ENCODE measurements at regions not wholly inside any gene's neighbourhood (a gene's known extent, or its start where the extent isn't known, plus 50 kb on each side); places are given as distances from the start of the nearest gene placed in this dataset.
"Not testable (repeated sequence)": the region's sequence is repeated elsewhere in the genome, so short reads cannot be mapped to it uniquely, and the experiment has no call there.

- H3K4me1 ChIP-seq (ENCODE audit: control extremely low read depth in 1 of 4, control insufficient read depth in 4 of 4, insufficient read depth in 4 of 4, low read length in 3 of 4): peaks cover 0 to 2% (median 0%) of the 10 kb centered on the region in 4 experiments
- ChIA-PET POLR2A (no interaction called here), CTCF (interaction anchor here (1.2 to 1.6 kb wide), 3 partner anchors 8 to 80 kb away, joined by 3 to 5 read pairs (median 4); partner anchors contain the start of gene NIPBL)
- peaks cover 0 to 1% (median 0%) of the 10 kb centered on the region in 5 experiments for H3K27me3 ChIP-seq (replicated peaks in 2 of 5; ENCODE audit: control insufficient read depth in 4 of 5, insufficient read depth in 5 of 5, low read length in 4 of 5)
- H3K4me3 ChIP-seq (ENCODE audit: control insufficient read depth in 1 of 7, extremely low read depth in 1 of 7, insufficient read depth in 4 of 7, low read depth in 2 of 7, low read length in 6 of 7): no peak overlapping the region
- no peaks in the 10 kb centered on the region for H3K36me3 ChIP-seq (ENCODE audit: control insufficient read depth in 4 of 4, insufficient read depth in 4 of 4, low read length in 3 of 4)
- DNase-seq: no peak
- 67% methylated on average over 3 of the region's 3 CpGs for WGBS (ENCODE audit: insufficient coverage)
- no peak overlapping the region for H3K27ac ChIP-seq (ENCODE audit: insufficient read depth in 1 of 2, low read depth in 1 of 2, low read length in 2 of 2, poor library complexity in 1 of 2, severe bottlenecking in 2 of 2)
- no peaks in the 10 kb centered on the region for H3K9me3 ChIP-seq (ENCODE audit: control extremely low read depth in 1 of 5, control insufficient read depth in 4 of 5, insufficient read depth in 2 of 5, low read depth in 1 of 5, low read length in 4 of 5)
These were observed 80.4 kb upstream of the NIPBL start for GRCh38 chr5:36796155-36796554.

- H3K36me3 ChIP-seq (ENCODE audit: control insufficient read depth in 4 of 4, insufficient read depth in 4 of 4, low read length in 3 of 4): no peaks in the 10 kb centered on the region
These were observed 75.0 kb upstream of the NIPBL start for GRCh38 chr5:36801523-36801922.

GRCh38 chr5:36802187-36802586 lies 74.4 kb upstream of the NIPBL start:
- CTCF ChIA-PET: no interaction called here
- Histone ChIP-seq H3K4me3 (ENCODE audit: control insufficient read depth in 1 of 7, extremely low read depth in 1 of 7, insufficient read depth in 4 of 7, low read depth in 2 of 7, low read length in 6 of 7) (no peak overlapping the region), H3K27me3 (replicated peaks in 2 of 5; ENCODE audit: control insufficient read depth in 4 of 5, insufficient read depth in 5 of 5, low read length in 4 of 5) (peaks cover 0 to 1% (median 0%) of the 10 kb centered on the region in 5 experiments), H3K27ac (ENCODE audit: insufficient read depth in 1 of 2, low read depth in 1 of 2, low read length in 2 of 2, poor library complexity in 1 of 2, severe bottlenecking in 2 of 2) (no peak overlapping the region), H3K9me3 (ENCODE audit: control extremely low read depth in 1 of 5, control insufficient read depth in 4 of 5, insufficient read depth in 2 of 5, low read depth in 1 of 5, low read length in 4 of 5) (no peaks in the 10 kb centered on the region), H3K36me3 (ENCODE audit: control insufficient read depth in 4 of 4, insufficient read depth in 4 of 4, low read length in 3 of 4) (no peaks in the 10 kb centered on the region), H3K4me1 (ENCODE audit: control extremely low read depth in 1 of 4, control insufficient read depth in 4 of 4, insufficient read depth in 4 of 4, low read length in 3 of 4) (no peaks in the 10 kb centered on the region)
- POLR2A ChIA-PET: no interaction called here
- WGBS (ENCODE audit: insufficient coverage): 89% methylated on average over 2 of the region's 5 CpGs
- no peak for DNase-seq

More at GRCh38 chr5:36801523-36801922, 75.0 kb upstream of the NIPBL start:
- ChIA-PET CTCF (no interaction called here), POLR2A (no interaction called here)
- no peak overlapping the region for H3K4me3 ChIP-seq (ENCODE audit: control insufficient read depth in 1 of 7, extremely low read depth in 1 of 7, insufficient read depth in 4 of 7, low read depth in 2 of 7, low read length in 6 of 7)
- H3K9me3 ChIP-seq (ENCODE audit: control extremely low read depth in 1 of 5, control insufficient read depth in 4 of 5, insufficient read depth in 2 of 5, low read depth in 1 of 5, low read length in 4 of 5): no peaks in the 10 kb centered on the region
- DNase-seq: no peak
- H3K4me1 ChIP-seq (ENCODE audit: control extremely low read depth in 1 of 4, control insufficient read depth in 4 of 4, insufficient read depth in 4 of 4, low read length in 3 of 4): no peaks in the 10 kb centered on the region
- peaks cover 0 to 1% (median 0%) of the 10 kb centered on the region in 5 experiments for H3K27me3 ChIP-seq (replicated peaks in 2 of 5; ENCODE audit: control insufficient read depth in 4 of 5, insufficient read depth in 5 of 5, low read length in 4 of 5)
- H3K27ac ChIP-seq (ENCODE audit: insufficient read depth in 1 of 2, low read depth in 1 of 2, low read length in 2 of 2, poor library complexity in 1 of 2, severe bottlenecking in 2 of 2): no peak overlapping the region

DNA sequence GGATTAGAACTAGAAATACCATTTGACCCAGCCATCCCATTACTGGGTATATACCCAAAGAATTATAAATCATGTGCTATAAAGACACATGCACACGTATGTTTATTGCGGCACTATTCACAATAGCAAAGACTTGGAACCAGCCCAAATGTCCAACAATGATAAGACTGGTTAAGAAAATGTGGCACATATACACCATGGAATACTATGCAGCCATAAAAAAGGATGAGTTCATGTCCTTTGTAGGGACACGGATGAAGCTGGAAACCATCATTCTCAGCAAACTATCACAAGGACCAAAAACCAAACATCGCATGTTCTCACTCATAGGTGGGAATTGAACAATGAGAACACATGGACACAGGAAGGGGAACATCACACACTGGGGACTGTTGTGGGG lies 63.3 kb upstream of the NIPBL start:
- H3K27ac ChIP-seq (ENCODE audit: insufficient read depth in 1 of 2, low read depth in 1 of 2, low read length in 2 of 2, poor library complexity in 1 of 2, severe bottlenecking in 2 of 2); DNase-seq; H3K9me3 ChIP-seq (ENCODE audit: control extremely low read depth in 1 of 5, control insufficient read depth in 4 of 5, insufficient read depth in 2 of 5, low read depth in 1 of 5, low read length in 4 of 5); H3K4me3 ChIP-seq (ENCODE audit: control insufficient read depth in 1 of 7, extremely low read depth in 1 of 7, insufficient read depth in 4 of 7, low read depth in 2 of 7, low read length in 6 of 7); H3K27me3 ChIP-seq (replicated peaks in 2 of 5; ENCODE audit: control insufficient read depth in 4 of 5, insufficient read depth in 5 of 5, low read length in 4 of 5); H3K4me1 ChIP-seq (ENCODE audit: control extremely low read depth in 1 of 4, control insufficient read depth in 4 of 4, insufficient read depth in 4 of 4, low read length in 3 of 4); POLR2A ChIA-PET; CTCF ChIA-PET; H3K36me3 ChIP-seq (ENCODE audit: control insufficient read depth in 4 of 4, insufficient read depth in 4 of 4, low read length in 3 of 4): not testable (repeated sequence)
- no CpG with 5 or more reads among the region's 4 CpGs for WGBS (ENCODE audit: insufficient coverage)

DNA sequence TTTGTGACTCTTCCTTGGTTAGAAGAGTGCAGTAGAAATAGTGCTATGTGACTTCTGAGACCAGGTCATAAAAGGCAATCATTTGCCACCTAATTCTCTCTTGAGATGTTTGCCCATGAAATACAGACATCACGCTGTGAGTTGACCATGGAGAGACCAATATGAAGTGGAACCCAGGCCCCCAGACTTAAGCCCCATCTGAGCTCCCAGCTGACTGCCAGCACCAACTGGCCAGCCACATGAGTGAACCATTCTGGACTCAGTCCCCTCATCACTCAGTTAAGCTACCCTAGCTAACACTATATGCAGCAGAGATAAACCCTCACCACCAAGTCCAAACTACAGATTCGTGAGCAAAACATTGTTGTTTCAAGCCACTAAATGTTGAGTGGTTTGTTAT lies 60.7 kb upstream of the NIPBL start:
- H3K27me3 ChIP-seq (replicated peaks in 2 of 5; ENCODE audit: control insufficient read depth in 4 of 5, insufficient read depth in 5 of 5, low read length in 4 of 5): no peaks in the 10 kb centered on the region
- POLR2A ChIA-PET: no interaction called here
- H3K27ac ChIP-seq (ENCODE audit: insufficient read depth in 1 of 2, low read depth in 1 of 2, low read length in 2 of 2, poor library complexity in 1 of 2, severe bottlenecking in 2 of 2): no peak overlapping the region
- CTCF ChIA-PET: no interaction called here
- H3K9me3 ChIP-seq (ENCODE audit: control extremely low read depth in 1 of 5, control insufficient read depth in 4 of 5, insufficient read depth in 2 of 5, low read depth in 1 of 5, low read length in 4 of 5): no peaks in the 10 kb centered on the region
- DNase-seq: no peak
- 100% methylated on average over 1 of the region's 2 CpGs for WGBS (ENCODE audit: insufficient coverage)
- H3K36me3 ChIP-seq (ENCODE audit: control insufficient read depth in 4 of 4, insufficient read depth in 4 of 4, low read length in 3 of 4): no peaks in the 10 kb centered on the region
- H3K4me3 ChIP-seq (ENCODE audit: control insufficient read depth in 1 of 7, extremely low read depth in 1 of 7, insufficient read depth in 4 of 7, low read depth in 2 of 7, low read length in 6 of 7): no peak overlapping the region
- H3K4me1 ChIP-seq (ENCODE audit: control extremely low read depth in 1 of 4, control insufficient read depth in 4 of 4, insufficient read depth in 4 of 4, low read length in 3 of 4): no peaks in the 10 kb centered on the region

DNA sequence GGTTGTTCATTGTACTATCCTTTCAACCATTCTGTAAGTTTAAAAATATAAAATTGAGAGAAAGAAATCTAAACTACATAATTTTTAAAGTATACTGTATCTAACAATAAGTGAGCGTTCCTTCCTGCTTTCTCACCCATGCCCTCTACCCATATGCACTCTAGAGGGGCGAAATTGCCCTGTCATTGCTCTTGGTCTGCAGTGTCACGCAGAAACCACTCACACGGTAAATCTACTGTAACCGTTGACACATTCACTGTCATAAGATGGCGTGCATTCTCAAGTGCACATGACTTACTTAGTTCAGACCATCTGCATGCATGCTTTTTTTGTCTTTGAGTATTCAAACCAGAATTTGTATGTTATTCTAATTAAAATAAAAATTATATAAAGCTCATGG lies 55.7 kb upstream of the NIPBL start:
- Histone ChIP-seq H3K27ac (ENCODE audit: insufficient read depth in 1 of 2, low read depth in 1 of 2, low read length in 2 of 2, poor library complexity in 1 of 2, severe bottlenecking in 2 of 2) (peak overlapping the region in 1 of 2 experiments; percentile 25), H3K4me3 (ENCODE audit: control insufficient read depth in 1 of 7, extremely low read depth in 1 of 7, insufficient read depth in 4 of 7, low read depth in 2 of 7, low read length in 6 of 7) (no peak overlapping the region), H3K36me3 (ENCODE audit: control insufficient read depth in 4 of 4, insufficient read depth in 4 of 4, low read length in 3 of 4) (no peaks in the 10 kb centered on the region), H3K27me3 (replicated peaks in 2 of 5; ENCODE audit: control insufficient read depth in 4 of 5, insufficient read depth in 5 of 5, low read length in 4 of 5) (no peaks in the 10 kb centered on the region), H3K9me3 (ENCODE audit: control extremely low read depth in 1 of 5, control insufficient read depth in 4 of 5, insufficient read depth in 2 of 5, low read depth in 1 of 5, low read length in 4 of 5) (no peaks in the 10 kb centered on the region), H3K4me1 (ENCODE audit: control extremely low read depth in 1 of 4, control insufficient read depth in 4 of 4, insufficient read depth in 4 of 4, low read length in 3 of 4) (no peaks in the 10 kb centered on the region)
- CTCF ChIA-PET: no interaction called here
- peak; percentile 69 to 93 (median 85) for DNase-seq
- POLR2A ChIA-PET: no interaction called here
- WGBS (ENCODE audit: insufficient coverage): 70% methylated on average over 2 of the region's 6 CpGs

GRCh38 chr5:36826694-36827093 lies 49.9 kb upstream of the NIPBL start:
- H3K27ac ChIP-seq (ENCODE audit: insufficient read depth in 1 of 2, low read depth in 1 of 2, low read length in 2 of 2, poor library complexity in 1 of 2, severe bottlenecking in 2 of 2): no peak overlapping the region
- WGBS (ENCODE audit: insufficient coverage): 97% methylated on average over 2 of the region's 2 CpGs
- no peaks in the 10 kb centered on the region for H3K36me3 ChIP-seq (ENCODE audit: control insufficient read depth in 4 of 4, insufficient read depth in 4 of 4, low read length in 3 of 4)
- no peaks in the 10 kb centered on the region for H3K4me1 ChIP-seq (ENCODE audit: control extremely low read depth in 1 of 4, control insufficient read depth in 4 of 4, insufficient read depth in 4 of 4, low read length in 3 of 4)
- ChIA-PET POLR2A (no interaction called here), CTCF (interaction anchor here (0.8 to 1.3 kb wide), 2 partner anchors 16 to 41 kb away, joined by 3 to 4 read pairs; no protein-coding TSS in a partner anchor)
- DNase-seq: no peak
- H3K27me3 ChIP-seq (replicated peaks in 2 of 5; ENCODE audit: control insufficient read depth in 4 of 5, insufficient read depth in 5 of 5, low read length in 4 of 5): no peaks in the 10 kb centered on the region
- no peak overlapping the region for H3K4me3 ChIP-seq (ENCODE audit: control insufficient read depth in 1 of 7, extremely low read depth in 1 of 7, insufficient read depth in 4 of 7, low read depth in 2 of 7, low read length in 6 of 7)
- no peaks in the 10 kb centered on the region for H3K9me3 ChIP-seq (ENCODE audit: control extremely low read depth in 1 of 5, control insufficient read depth in 4 of 5, insufficient read depth in 2 of 5, low read depth in 1 of 5, low read length in 4 of 5)

Data from common myeloid progenitor, CD34-positive (primary cell).